H1 (cell line): ENCODE measurements at regions not wholly inside any gene's neighbourhood (a gene's known extent, or its start where the extent isn't known, plus 50 kb on each side); places are given as distances from the start of the nearest gene placed in this dataset.

Source experiments
- CTCF ChIA-PET: fragments of 300-600 bp; sonication (Branson Sonifier 250); formaldehyde crosslinking; loops from one replicate; lab custom pipeline; 2021; ENCODE audit not compliant: partially characterized antibody; lab: Charles Lee
- POLR2A ChIA-PET: fragments of 300-600 bp; sonication (Branson Sonifier 250); formaldehyde crosslinking; loops from one replicate; lab custom pipeline; 2021; ENCODE audit warnings: inconsistent platforms; ENCODE audit not compliant: partially characterized antibody; lab: Charles Lee
- DNase-seq, 2 experiments: peaks; one replicate each; pipeline versions ENCODE4 v3.0.0 to v3.0.0-alpha.2; 2010 to 2022; ENCODE audit warnings: low spot score in 2 of 2, low read depth in 1 of 2, mixed read lengths in 1 of 2
- FAIRE-seq: peaks from 2 replicates; lab custom pipeline; 2011; peaks lifted over from hg19 to GRCh38; lab: Jason Lieb, UNC
- H2AFZ ChIP-seq: 2 replicates; pipeline ENCODE4 v1.8.1; 2012; ENCODE audit warnings: low read length, inconsistent platforms
- H2AK5ac ChIP-seq: 2 replicates; pipeline ENCODE4 v1.6.1; 2013; ENCODE audit warnings: low read depth, low read length
- H2BK120ac ChIP-seq: replicated peaks from 2 replicates; pipeline ENCODE3; 2013; ENCODE audit warnings: low read depth, low read length, inconsistent platforms
- H2BK12ac ChIP-seq: 2 replicates; pipeline ENCODE4 v1.6.1; 2013; ENCODE audit warnings: low read depth, low read length
- H2BK15ac ChIP-seq: 2 replicates; pipeline ENCODE4 v1.6.1; 2013; ENCODE audit warnings: low read length
- H2BK20ac ChIP-seq: 2 replicates; pipeline ENCODE4 v1.6.1; 2013; ENCODE audit warnings: low read length
- H2BK5ac ChIP-seq: 2 replicates; pipeline ENCODE4 v1.6.1; 2013; ENCODE audit warnings: low read depth, low read length
- H3K14ac ChIP-seq: 2 replicates; pipeline ENCODE4 v1.6.1; 2013; ENCODE audit warnings: inconsistent platforms; ENCODE audit not compliant: insufficient read length
- H3K18ac ChIP-seq: 2 replicates; pipeline ENCODE4 v1.6.1; 2013; ENCODE audit warnings: low read length; ENCODE audit errors: extremely low read depth
- H3K23ac ChIP-seq: 2 replicates; pipeline ENCODE4 v1.6.1; 2013; ENCODE audit warnings: inconsistent platforms; ENCODE audit not compliant: insufficient read length
- H3K23me2 ChIP-seq: 2 replicates; pipeline ENCODE4 v1.6.1; 2013; ENCODE audit warnings: low read depth, low read length
- H3K27ac ChIP-seq: 2 replicates; pipeline ENCODE4 v1.6.1; 2011; ENCODE audit warnings: low read depth, low read length, inconsistent platforms
- H3K27me3 ChIP-seq, 4 experiments: replicated peaks in 1 of 4; 1 replicate in 1 of 4; 2 replicates in 3 of 4; pipeline versions ENCODE4 v1.6.1 to v1.8.1; 2011 to 2013; ENCODE audit warnings: low read length in 3 of 4, mild to moderate bottlenecking in 3 of 4, inconsistent platforms in 2 of 4, mixed read lengths in 2 of 4, moderate library complexity in 1 of 4; ENCODE audit not compliant: control insufficient read depth in 3 of 4, insufficient read depth in 3 of 4; ENCODE audit errors: extremely low read depth in 1 of 4
- H3K36me3 ChIP-seq, 4 experiments: 2 replicates each; pipeline versions ENCODE4 v1.6.1 to v1.8.1; 2011 to 2013; ENCODE audit warnings: mild to moderate bottlenecking in 4 of 4, low read length in 3 of 4, moderate library complexity in 2 of 4, control low read depth in 1 of 4, inconsistent platforms in 1 of 4; ENCODE audit not compliant: insufficient read depth in 4 of 4, control insufficient read depth in 2 of 4
- H3K4ac ChIP-seq: replicated peaks from 2 replicates; pipeline ENCODE3; 2013; ENCODE audit warnings: low read length, low read depth, mixed read lengths, inconsistent platforms; ENCODE audit not compliant: insufficient read length
- H3K4me1 ChIP-seq, 4 experiments: replicated peaks in 1 of 4; 1 replicate in 1 of 4; 2 replicates in 3 of 4; pipeline versions ENCODE4 v1.6.1 to v1.8.1; 2011 to 2013; ENCODE audit warnings: low read length in 3 of 4, inconsistent platforms in 2 of 4, mixed read lengths in 1 of 4; ENCODE audit not compliant: insufficient read depth in 4 of 4, control insufficient read depth in 3 of 4
- H3K4me2 ChIP-seq, 2 experiments: 2 replicates each; pipeline versions ENCODE4 v1.6.1 to v1.8.1; 2011 to 2013; ENCODE audit warnings: low read depth in 2 of 2, low read length in 2 of 2, control low read depth in 1 of 2, inconsistent platforms in 1 of 2, mild to moderate bottlenecking in 1 of 2; ENCODE audit not compliant: insufficient read depth in 1 of 2
- H3K4me3 ChIP-seq, 4 experiments: fragments of 200-600, 300-600 bp in 1 of 4; sonication (generic), shearing (Covaris generic), sonication (Bioruptor Twin) in 1 of 4; 2 replicates each; pipeline versions ENCODE4 v1.5.1 to v1.8.1; 2011 to 2016; ENCODE audit warnings: low read length in 4 of 4, low read depth in 3 of 4, control low read depth in 2 of 4, inconsistent platforms in 2 of 4, mild to moderate bottlenecking in 2 of 4, mixed read lengths in 1 of 4, moderate library complexity in 1 of 4; ENCODE audit not compliant: insufficient read depth in 2 of 4; ENCODE audit errors: extremely low read depth in 1 of 4
- H3K56ac ChIP-seq: replicated peaks from 2 replicates; pipeline ENCODE3; 2013; ENCODE audit warnings: low read depth, mild to moderate bottlenecking, mixed read lengths, low read length, inconsistent platforms; ENCODE audit not compliant: insufficient read length
- H3K79me1 ChIP-seq: 2 replicates; pipeline ENCODE4 v1.6.1; 2013; ENCODE audit warnings: low read depth, low read length, control low read depth
- H3K79me2 ChIP-seq, 2 experiments: 2 replicates each; pipeline versions ENCODE4 v1.6.1 to v1.8.1; 2012 to 2013; ENCODE audit warnings: low read length in 2 of 2, mild to moderate bottlenecking in 2 of 2, inconsistent platforms in 1 of 2; ENCODE audit not compliant: insufficient read depth in 2 of 2, control insufficient read depth in 1 of 2
- H3K9ac ChIP-seq, 4 experiments: replicated peaks in 1 of 4; 1 replicate in 1 of 4; 2 replicates in 3 of 4; pipeline versions ENCODE4 v1.6.1 to v1.8.1; 2011 to 2013; ENCODE audit warnings: low read depth in 3 of 4, low read length in 3 of 4, control low read depth in 2 of 4, mild to moderate bottlenecking in 2 of 4, moderate library complexity in 2 of 4, inconsistent platforms in 1 of 4; ENCODE audit errors: extremely low read depth in 1 of 4
- H3K9me3 ChIP-seq, 2 experiments: 2 replicates each; pipeline versions ENCODE4 v1.6.1 to v1.8.1; 2012 to 2013; ENCODE audit warnings: mild to moderate bottlenecking in 2 of 2, moderate library complexity in 2 of 2, control low read depth in 1 of 2, inconsistent platforms in 1 of 2, low read depth in 1 of 2, low read length in 1 of 2, mixed read lengths in 1 of 2; ENCODE audit not compliant: insufficient read depth in 2 of 2
- H4K20me1 ChIP-seq, 2 experiments: replicated peaks in 1 of 2; 2 replicates each; pipeline versions ENCODE3 to v1.8.1; 2011 to 2013; ENCODE audit warnings: inconsistent platforms in 2 of 2, low read length in 2 of 2, mild to moderate bottlenecking in 1 of 2; ENCODE audit not compliant: insufficient read depth in 2 of 2, control insufficient read depth in 1 of 2
- H4K5ac ChIP-seq: 2 replicates; pipeline ENCODE4 v1.6.1; 2013; ENCODE audit warnings: low read length, low read depth, mixed read lengths, inconsistent platforms; ENCODE audit not compliant: insufficient read length
- H4K8ac ChIP-seq: 2 replicates; pipeline ENCODE4 v1.8.0; 2013; ENCODE audit warnings: mild to moderate bottlenecking, moderate library complexity, low read length, inconsistent platforms; ENCODE audit not compliant: insufficient read depth; ENCODE audit errors: extremely low read depth
- H4K91ac ChIP-seq: replicated peaks from 2 replicates; pipeline ENCODE3; 2013; ENCODE audit warnings: low read length, mixed read lengths, inconsistent platforms; ENCODE audit not compliant: insufficient read length
- CBX5 ChIP-seq: fragments of 300-800, 300-1000 bp; sonication (generic); IDR thresholded peaks from 2 replicates; pipeline ENCODE4 v1.7.1; 2016; ENCODE audit warnings: antibody characterized with exemption, low read length, low read depth
- MAFK ChIP-seq: IDR thresholded peaks from 2 replicates; pipeline ENCODE4 v1.6.1; 2012; ENCODE audit warnings: low read depth, mild to moderate bottlenecking, improper control_type of control experiment, low read length
- RBBP5 ChIP-seq: IDR thresholded peaks from 2 replicates; pipeline ENCODE4 v1.7.1; 2012; ENCODE audit warnings: low read depth, mild to moderate bottlenecking, inconsistent platforms, low read length, moderate library complexity, borderline replicate concordance
- SAP30 ChIP-seq: fragments of 300-600 bp; sonication (generic); IDR thresholded peaks from 2 replicates; pipeline ENCODE4 v1.7.1; 2012; ENCODE audit warnings: low read length, moderate library complexity, mild to moderate bottlenecking, inconsistent platforms; ENCODE audit not compliant: insufficient read depth, insufficient replicate concordance
- SIRT6 ChIP-seq: IDR thresholded peaks from one replicate; pipeline ENCODE4 v1.7.1; 2012; ENCODE audit warnings: low read length, inconsistent platforms
- WGBS, 2 experiments: shearing (Covaris generic) in 1 of 2; methylation state at CpG; one replicate each; pipeline versions ENCODE4 v1.1.6 to v1.1.7; 2013 to 2015; ENCODE audit warnings: low lambda C conversion rate in 2 of 2, mixed read lengths in 2 of 2, inconsistent platforms in 1 of 2, low coverage in 1 of 2, missing lambda C conversion rate in 1 of 2; ENCODE audit not compliant: insufficient replicate concordance in 2 of 2, insufficient coverage in 1 of 2, insufficient read length in 1 of 2; ENCODE audit errors: extremely low coverage in 1 of 2, missing lambda C conversion rate in 1 of 2; 5-methylcytosine and 5-hydroxymethylcytosine counted together

DNA sequence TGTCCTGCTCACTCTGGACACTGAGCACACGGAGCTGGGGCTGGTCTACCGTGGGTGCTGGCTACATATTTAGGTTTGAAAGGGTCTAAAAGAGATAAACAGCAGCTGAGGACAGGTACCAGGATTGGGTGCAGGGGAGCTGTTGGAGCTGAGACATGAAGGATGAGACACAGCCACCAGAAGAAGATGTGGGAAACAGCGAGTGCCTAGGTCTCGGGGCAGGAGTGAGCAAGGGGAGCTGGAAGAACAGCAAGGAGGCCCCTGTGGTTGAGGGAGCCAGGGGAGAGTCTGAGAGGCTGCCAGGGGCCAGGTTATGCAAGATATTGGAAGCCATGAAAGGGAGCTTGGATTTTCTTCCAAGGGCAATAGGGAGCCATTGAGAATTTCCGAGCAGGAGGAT lies 434.0 kb upstream of the SULF2 start:
- Histone ChIP-seq H3K79me2 (no peaks in the 10 kb centered on the region), H3K23ac (no peak overlapping the region), H3K23me2 (no peaks in the 10 kb centered on the region), H2BK20ac (no peak overlapping the region), H3K27ac (no peak overlapping the region), H4K8ac (no peak overlapping the region), H3K4ac (no peak overlapping the region), H2BK15ac (no peak overlapping the region), H3K9ac (no peak overlapping the region), H3K27me3 (no peaks in the 10 kb centered on the region), H2AFZ (no peak overlapping the region), H2AK5ac (no peak overlapping the region), H3K14ac (no peak overlapping the region), H4K5ac (no peak overlapping the region), H4K20me1 (no peaks in the 10 kb centered on the region), H3K18ac (no peak overlapping the region), H2BK120ac (no peak overlapping the region), H3K9me3 (no peaks in the 10 kb centered on the region), H4K91ac (no peak overlapping the region), H3K4me1 (peaks cover 0 to 2% (median 0%) of the 10 kb centered on the region in 4 experiments; a peak in 1 of 7 replicates), H3K4me2 (no peak overlapping the region), H2BK12ac (no peak overlapping the region), H3K56ac (no peak overlapping the region), H3K79me1 (no peaks in the 10 kb centered on the region), H3K36me3 (no peaks in the 10 kb centered on the region), H2BK5ac (no peak overlapping the region), H3K4me3 (no peak overlapping the region)
- POLR2A ChIA-PET: no interaction called here
- TF ChIP-seq SIRT6 (no peak), CBX5 (no peak), SAP30 (no peak), MAFK (no peak), RBBP5 (no peak)
- 94% methylated on average over 5 of the region's 5 CpGs; no CpG with 5 or more reads in 1 of the 2 experiments for WGBS, 2 experiments
- no peak for FAIRE-seq
- CTCF ChIA-PET: interaction anchor here (0.5 to 1.5 kb wide), 3 partner anchors 17 to 502 kb away, joined by 3 to 6 read pairs (median 4); no protein-coding TSS in a partner anchor
- DNase-seq: no peak
